Hepatocyte (in vitro differentiated cells): ENCODE measurements at regions not wholly inside any gene's neighbourhood (a gene's known extent, or its start where the extent isn't known, plus 50 kb on each side); places are given as distances from the start of the nearest gene placed in this dataset.

Experiments
- DNase-seq: peaks from one replicate; pipeline ENCODE4 v3.0.0-alpha.2; 2016; ENCODE audit warnings: low spot score
- H2AFZ ChIP-seq: fragments of 200-600 bp; sonication (generic); 2 replicates; pipeline ENCODE4 v1.6.0; 2016; ENCODE audit warnings: antibody characterized with exemption, mild to moderate bottlenecking
- H3K27ac ChIP-seq: fragments of 200-600 bp; sonication (generic); 2 replicates; pipeline ENCODE4 v1.5.1; 2016; ENCODE audit warnings: mild to moderate bottlenecking
- H3K27me3 ChIP-seq: fragments of 200-600 bp; sonication (generic); 2 replicates; pipeline ENCODE4 v1.6.1; 2016
- H3K36me3 ChIP-seq: fragments of 200-600 bp; sonication (generic); replicated peaks from 2 replicates; pipeline ENCODE4 v1.5.1; 2016; ENCODE audit warnings: low read depth; ENCODE audit not compliant: insufficient read depth
- H3K4me1 ChIP-seq: fragments of 200-600 bp; sonication (generic); 2 replicates; pipeline ENCODE4 v1.5.1; 2016; ENCODE audit warnings: mild to moderate bottlenecking, moderate library complexity; ENCODE audit not compliant: insufficient read depth
- H3K4me2 ChIP-seq: fragments of 200-600 bp; sonication (generic); 2 replicates; pipeline ENCODE4 v1.6.0; 2016
- H3K4me3 ChIP-seq: fragments of 200-600 bp; sonication (generic); 2 replicates; pipeline ENCODE4 v1.5.1; 2016; ENCODE audit warnings: mild to moderate bottlenecking
- H3K79me2 ChIP-seq: fragments of 200-600 bp; sonication (generic); 2 replicates; pipeline ENCODE4 v1.6.0; 2017; ENCODE audit warnings: mild to moderate bottlenecking
- H3K9me2 ChIP-seq: fragments of 200-600 bp; sonication (generic); replicated peaks from 2 replicates; pipeline ENCODE4 v1.6.0; 2017; ENCODE audit warnings: mild to moderate bottlenecking; ENCODE audit not compliant: insufficient read depth
- H3K9me3 ChIP-seq: fragments of 200-600 bp; sonication (generic); 2 replicates; pipeline ENCODE4 v1.5.1; 2016; ENCODE audit warnings: low read depth, mild to moderate bottlenecking
- H4K20me1 ChIP-seq: fragments of 200-600 bp; sonication (generic); 2 replicates; pipeline ENCODE4 v1.6.0; 2016; ENCODE audit warnings: mild to moderate bottlenecking; ENCODE audit not compliant: insufficient read depth, poor library complexity, severe bottlenecking
- CTCF ChIP-seq: fragments of 200-600 bp; sonication (generic); IDR thresholded peaks from 2 replicates; pipeline ENCODE4 v1.5.1; 2016; ENCODE audit warnings: antibody characterized with exemption, mild to moderate bottlenecking; ENCODE audit not compliant: poor library complexity
- EZH2 ChIP-seq: fragments of 200-600 bp; sonication (generic); IDR thresholded peaks from 2 replicates; pipeline ENCODE4 v1.6.1; 2016; ENCODE audit warnings: antibody characterized with exemption, mild to moderate bottlenecking, borderline replicate concordance
- EZH2phosphoT487 ChIP-seq: fragments of 200-600 bp; sonication (generic); IDR thresholded peaks from one replicate; pipeline ENCODE4 v1.6.1; 2018; ENCODE audit warnings: antibody characterized with exemption, mild to moderate bottlenecking, low read depth, moderate library complexity; ENCODE audit not compliant: unreplicated experiment, severe bottlenecking
- WGBS: methylation state at CpG from one replicate; pipeline ENCODE4 v1.1.6; 2016; ENCODE audit warnings: low lambda C conversion rate; ENCODE audit errors: missing lambda C conversion rate; 5-methylcytosine and 5-hydroxymethylcytosine counted together

GRCh38 chr4:125773931-125774330, 459.2 kb downstream of the FAT4 start:
- H3K27ac ChIP-seq, result no peak overlapping the region
- H3K36me3 ChIP-seq, result no peaks in the 10 kb centered on the region
- H3K9me3 ChIP-seq, result no peaks in the 10 kb centered on the region
- no peak overlapping the region for H2AFZ ChIP-seq
- no peaks in the 10 kb centered on the region for H3K4me1 ChIP-seq
- H3K4me2 ChIP-seq, result no peak overlapping the region
- no peaks in the 10 kb centered on the region for H3K9me2 ChIP-seq
- TF ChIP-seq EZH2phosphoT487 (no peak), EZH2 (no peak), CTCF (no peak)
- no peaks in the 10 kb centered on the region for H3K27me3 ChIP-seq
- no peaks in the 10 kb centered on the region for H3K79me2 ChIP-seq
- WGBS, result 100% methylated on average over 2 of the region's 2 CpGs
- no peaks in the 10 kb centered on the region for H4K20me1 ChIP-seq
- no peak for DNase-seq
- no peak overlapping the region for H3K4me3 ChIP-seq

- H3K9me2 ChIP-seq, result no peaks in the 10 kb centered on the region
- no peak overlapping the region for H2AFZ ChIP-seq
- no peaks in the 10 kb centered on the region for H3K79me2 ChIP-seq
- WGBS, result 83% methylated on average over 4 of the region's 4 CpGs
- TF ChIP-seq CTCF (no peak), EZH2phosphoT487 (no peak), EZH2 (no peak)
- no peak overlapping the region for H3K4me3 ChIP-seq
- H4K20me1 ChIP-seq, result no peaks in the 10 kb centered on the region
- no peak for DNase-seq
- no peaks in the 10 kb centered on the region for H3K9me3 ChIP-seq
- H3K27ac ChIP-seq, result no peak overlapping the region
- H3K36me3 ChIP-seq, result no peaks in the 10 kb centered on the region
- no peak overlapping the region for H3K4me2 ChIP-seq
- H3K4me1 ChIP-seq, result no peaks in the 10 kb centered on the region
- no peaks in the 10 kb centered on the region for H3K27me3 ChIP-seq
Measured at GRCh38 chr4:125776146-125776545, 461.4 kb downstream of the FAT4 start.

- no peak overlapping the region for H3K4me2 ChIP-seq
Measured at GRCh38 chr4:125780164-125780563, 465.4 kb downstream of the FAT4 start.

More at GRCh38 chr4:125780164-125780563, 465.4 kb downstream of the FAT4 start:
- H3K9me2 ChIP-seq, result no peaks in the 10 kb centered on the region
- no peaks in the 10 kb centered on the region for H3K4me1 ChIP-seq
- H3K79me2 ChIP-seq, result no peaks in the 10 kb centered on the region
- no peaks in the 10 kb centered on the region for H4K20me1 ChIP-seq
- no peak overlapping the region for H3K27ac ChIP-seq
- no peaks in the 10 kb centered on the region for H3K9me3 ChIP-seq
- TF ChIP-seq EZH2 (no peak), EZH2phosphoT487 (no peak), CTCF (no peak)
- H2AFZ ChIP-seq, result no peak overlapping the region
- DNase-seq, result no peak
- H3K4me3 ChIP-seq, result no peak overlapping the region
- no peaks in the 10 kb centered on the region for H3K27me3 ChIP-seq
- no peaks in the 10 kb centered on the region for H3K36me3 ChIP-seq
